HEK293T (cell line): ENCODE measurements at regions not wholly inside any gene's neighbourhood (a gene's known extent, or its start where the extent isn't known, plus 50 kb on each side); places are given as distances from the start of the nearest gene placed in this dataset.

ENCODE experiments used
- CTBP1 ChIP-seq: fragments of 450-650 bp; IDR thresholded peaks from 2 replicates; pipeline ENCODE4 v1.6.1; 2016; ENCODE audit warnings: borderline replicate concordance
- ELF4 ChIP-seq: fragments of 450-650 bp; IDR thresholded peaks from 2 replicates; pipeline ENCODE4 v1.6.1; 2017; ENCODE audit warnings: antibody characterized with exemption
- FOXA1 ChIP-seq: fragments of 450-650 bp; IDR thresholded peaks from 2 replicates; pipeline ENCODE4 v1.6.1; 2016; ENCODE audit warnings: mild to moderate bottlenecking
- FOXK2 ChIP-seq: fragments of 450-650 bp; IDR thresholded peaks from 2 replicates; pipeline ENCODE4 v1.6.1; 2016; ENCODE audit warnings: mild to moderate bottlenecking
- FOXM1 ChIP-seq: fragments of 450-650 bp; IDR thresholded peaks from 2 replicates; pipeline ENCODE4 v1.6.1; 2017; ENCODE audit warnings: mild to moderate bottlenecking, borderline replicate concordance
- LEF1 ChIP-seq: fragments of 450-650 bp; IDR thresholded peaks from 2 replicates; pipeline ENCODE4 v1.6.1; 2017; ENCODE audit warnings: mild to moderate bottlenecking, borderline replicate concordance
- SP1 ChIP-seq: fragments of 450-650 bp; IDR thresholded peaks from 2 replicates; pipeline ENCODE4 v1.6.1; 2017
- SUZ12 ChIP-seq: fragments of 450-650 bp; IDR thresholded peaks from 2 replicates; pipeline ENCODE4 v1.6.1; 2016; ENCODE audit warnings: mild to moderate bottlenecking
- TF ChIP-seq, protein P1 (sequence below): fragments of 450-650 bp; IDR thresholded peaks from 2 replicates; pipeline ENCODE4 v1.6.1; 2016

DNA sequence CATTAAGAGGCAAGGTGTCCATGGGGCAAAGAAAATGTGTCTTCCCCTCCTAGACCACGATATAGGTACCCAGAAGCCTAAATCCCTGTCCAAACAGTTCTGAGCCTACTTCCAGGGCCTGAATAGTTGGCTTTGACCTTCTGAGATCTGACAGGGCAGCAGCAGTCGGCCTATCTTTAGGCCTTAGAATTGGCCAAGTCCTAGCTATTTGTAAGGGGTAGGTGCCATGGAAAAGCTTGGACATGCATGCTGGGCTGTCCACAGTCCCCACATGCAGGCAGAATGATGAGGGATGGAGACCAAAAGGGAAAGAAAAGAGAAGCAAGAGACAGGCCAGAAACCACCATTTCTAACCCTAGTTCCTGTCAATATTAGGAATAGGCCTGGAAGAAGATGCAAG is 346.1 kb downstream of the ANXA1 start:
- TF ChIP-seq FOXK2 (no peak), LEF1 (no peak), SP1 (no peak), ELF4 (no peak), FOXM1 (no peak), FOXA1 (no peak), SUZ12 (no peak), CTBP1 (no peak)
- TF ChIP-seq, protein P1, sequence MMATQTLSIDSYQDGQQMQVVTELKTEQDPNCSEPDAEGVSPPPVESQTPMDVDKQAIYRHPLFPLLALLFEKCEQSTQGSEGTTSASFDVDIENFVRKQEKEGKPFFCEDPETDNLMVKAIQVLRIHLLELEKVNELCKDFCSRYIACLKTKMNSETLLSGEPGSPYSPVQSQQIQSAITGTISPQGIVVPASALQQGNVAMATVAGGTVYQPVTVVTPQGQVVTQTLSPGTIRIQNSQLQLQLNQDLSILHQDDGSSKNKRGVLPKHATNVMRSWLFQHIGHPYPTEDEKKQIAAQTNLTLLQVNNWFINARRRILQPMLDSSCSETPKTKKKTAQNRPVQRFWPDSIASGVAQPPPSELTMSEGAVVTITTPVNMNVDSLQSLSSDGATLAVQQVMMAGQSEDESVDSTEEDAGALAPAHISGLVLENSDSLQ: no peak
